ENCODE measurements at regions not wholly inside any gene's neighbourhood (a gene's known extent, or its start where the extent isn't known, plus 50 kb on each side); places are given as distances from the start of the nearest gene placed in this dataset.

DNA sequence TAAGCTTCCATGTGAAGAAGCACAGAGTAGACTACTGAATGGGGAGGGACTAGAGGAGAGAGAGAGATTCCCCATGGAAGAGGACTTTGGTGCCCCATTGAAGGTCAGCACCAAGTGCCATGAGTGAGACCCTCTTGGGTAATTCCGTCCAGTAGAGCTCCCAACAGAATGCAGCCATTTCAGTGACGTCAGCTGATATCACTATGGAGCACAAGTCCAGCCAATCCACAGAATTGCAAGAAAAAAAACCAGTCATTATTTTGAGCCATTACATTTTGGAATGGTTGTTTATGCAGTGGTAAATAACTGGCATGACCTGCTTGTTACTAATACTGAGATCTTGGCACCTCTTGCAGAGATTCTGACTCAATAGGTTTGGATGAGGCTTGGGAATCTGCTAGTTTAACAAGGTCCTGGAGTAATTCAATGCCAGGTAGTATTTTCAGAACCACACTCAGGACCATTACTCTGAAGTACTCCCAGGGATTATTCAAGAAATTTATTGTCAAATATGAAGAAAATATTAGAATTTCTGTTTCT, 52.6 kb upstream of the SP8 start:
- TF ChIP-seq, protein P1, sequence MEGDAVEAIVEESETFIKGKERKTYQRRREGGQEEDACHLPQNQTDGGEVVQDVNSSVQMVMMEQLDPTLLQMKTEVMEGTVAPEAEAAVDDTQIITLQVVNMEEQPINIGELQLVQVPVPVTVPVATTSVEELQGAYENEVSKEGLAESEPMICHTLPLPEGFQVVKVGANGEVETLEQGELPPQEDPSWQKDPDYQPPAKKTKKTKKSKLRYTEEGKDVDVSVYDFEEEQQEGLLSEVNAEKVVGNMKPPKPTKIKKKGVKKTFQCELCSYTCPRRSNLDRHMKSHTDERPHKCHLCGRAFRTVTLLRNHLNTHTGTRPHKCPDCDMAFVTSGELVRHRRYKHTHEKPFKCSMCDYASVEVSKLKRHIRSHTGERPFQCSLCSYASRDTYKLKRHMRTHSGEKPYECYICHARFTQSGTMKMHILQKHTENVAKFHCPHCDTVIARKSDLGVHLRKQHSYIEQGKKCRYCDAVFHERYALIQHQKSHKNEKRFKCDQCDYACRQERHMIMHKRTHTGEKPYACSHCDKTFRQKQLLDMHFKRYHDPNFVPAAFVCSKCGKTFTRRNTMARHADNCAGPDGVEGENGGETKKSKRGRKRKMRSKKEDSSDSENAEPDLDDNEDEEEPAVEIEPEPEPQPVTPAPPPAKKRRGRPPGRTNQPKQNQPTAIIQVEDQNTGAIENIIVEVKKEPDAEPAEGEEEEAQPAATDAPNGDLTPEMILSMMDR (IDR thresholded peaks at IDR 0.05; ENCODE audit: low read depth, low read length): no peak
- no peak overlapping the region for H3K4me3 ChIP-seq (ENCODE audit: low read depth, low read length)
- DNase-seq (ENCODE audit: low read depth, low spot score): no peak
- in situ Hi-C loops (cut with HindIII; ENCODE audit: low sequenced_read_pairs): no loop called here

DNA sequence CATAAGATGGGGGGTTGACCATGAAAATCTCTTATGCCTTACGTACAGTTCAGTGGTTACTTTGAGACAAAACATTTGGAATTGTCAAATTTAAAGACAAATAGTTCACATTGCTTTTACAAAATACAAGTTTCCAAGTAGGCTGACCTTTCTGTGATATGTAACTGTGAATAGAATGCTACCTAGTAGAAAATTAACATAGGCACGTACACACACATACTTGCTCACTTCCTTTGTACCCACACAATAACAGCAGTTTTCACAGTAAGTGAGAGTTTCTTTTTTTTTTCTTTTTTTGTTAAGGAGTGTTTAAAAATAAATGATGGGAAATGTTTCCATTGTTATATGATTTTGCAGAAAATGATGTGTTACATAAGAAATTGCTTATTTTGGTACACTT, 53.3 kb upstream of the SP8 start:
- DNase-seq (ENCODE audit: low read depth, low spot score): no peak
- in situ Hi-C loops (cut with HindIII; ENCODE audit: low sequenced_read_pairs): no loop called here
- H3K4me3 ChIP-seq (ENCODE audit: low read depth, low read length): no peak overlapping the region
- TF ChIP-seq, protein P1 (IDR thresholded peaks at IDR 0.05; ENCODE audit: low read depth, low read length): no peak

DNA sequence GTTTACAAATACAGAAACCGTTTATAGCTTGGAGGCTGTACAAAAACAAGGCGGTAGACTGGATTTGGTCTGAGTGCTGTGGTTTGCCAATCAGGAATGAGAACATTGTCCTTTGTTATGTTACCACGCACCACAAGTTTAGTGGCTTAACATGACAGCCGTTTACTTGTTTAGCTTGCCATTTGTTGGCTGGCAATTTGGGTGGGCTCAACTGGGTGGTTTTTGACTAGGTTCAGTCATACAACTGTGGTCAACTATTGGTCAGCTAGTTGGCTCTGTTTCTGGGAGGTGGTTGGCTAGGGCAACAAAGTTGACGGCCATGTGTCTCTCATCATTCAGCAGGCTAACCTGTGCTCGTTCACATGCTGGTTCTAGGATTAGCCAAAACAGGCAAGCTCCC, 60.1 kb upstream of the SP8 start:
- TF ChIP-seq, protein P1 (IDR thresholded peaks at IDR 0.05; ENCODE audit: low read depth, low read length): no peak
- no peak for DNase-seq (ENCODE audit: low read depth, low spot score)
- in situ Hi-C loops (cut with HindIII; ENCODE audit: low sequenced_read_pairs): no loop called here
- no peak overlapping the region for H3K4me3 ChIP-seq (ENCODE audit: low read depth, low read length)

DNA sequence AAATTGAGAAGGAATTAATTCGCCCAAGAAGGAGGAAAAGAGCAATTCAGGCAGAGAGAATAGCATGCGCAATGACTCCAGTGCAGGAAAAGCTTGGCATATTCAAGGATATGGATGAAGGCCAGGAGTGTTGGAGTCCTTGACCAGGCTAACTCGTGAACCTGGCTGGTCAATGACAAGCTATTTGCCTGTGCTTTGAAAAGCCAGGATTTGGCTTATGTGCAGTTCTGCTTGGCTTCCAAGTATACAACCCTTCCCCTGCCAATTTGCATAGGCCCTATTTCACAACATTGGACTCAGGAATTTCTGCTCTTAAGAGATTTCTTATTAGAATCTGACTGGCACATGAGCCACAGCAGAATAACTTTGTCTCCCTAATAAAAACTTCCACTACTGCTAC, 72.3 kb upstream of the SP8 start:
- DNase-seq (ENCODE audit: low read depth, low spot score): no peak
- H3K4me3 ChIP-seq (ENCODE audit: low read depth, low read length): no peak overlapping the region
- in situ Hi-C loops (cut with HindIII; ENCODE audit: low sequenced_read_pairs): no loop called here
- TF ChIP-seq, protein P1 (IDR thresholded peaks at IDR 0.05; ENCODE audit: low read depth, low read length): no peak

DNA sequence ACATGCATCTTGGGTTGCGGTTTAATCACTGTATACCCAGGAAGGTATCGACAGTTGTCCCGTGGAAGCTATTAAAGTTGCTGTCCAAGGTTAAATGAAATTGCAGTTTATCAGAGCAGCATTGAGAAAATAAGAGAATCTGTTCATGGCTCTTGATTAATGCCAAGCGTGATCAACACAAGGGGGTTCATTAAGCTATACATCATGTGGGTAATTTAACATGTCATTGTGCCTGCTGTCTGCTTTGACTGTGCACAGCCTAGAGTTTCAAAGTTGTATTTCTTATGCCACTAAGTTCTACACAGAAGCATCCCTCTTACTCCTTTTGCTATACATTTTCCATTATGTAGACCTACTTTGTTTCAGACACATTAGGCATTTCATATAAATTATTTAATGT, 74.8 kb upstream of the SP8 start:
- no peak overlapping the region for H3K4me3 ChIP-seq (ENCODE audit: low read depth, low read length)
- in situ Hi-C loops (cut with HindIII; ENCODE audit: low sequenced_read_pairs): no loop called here
- TF ChIP-seq, protein P1 (IDR thresholded peaks at IDR 0.05; ENCODE audit: low read depth, low read length): no peak
- DNase-seq (ENCODE audit: low read depth, low spot score): no peak

DNA sequence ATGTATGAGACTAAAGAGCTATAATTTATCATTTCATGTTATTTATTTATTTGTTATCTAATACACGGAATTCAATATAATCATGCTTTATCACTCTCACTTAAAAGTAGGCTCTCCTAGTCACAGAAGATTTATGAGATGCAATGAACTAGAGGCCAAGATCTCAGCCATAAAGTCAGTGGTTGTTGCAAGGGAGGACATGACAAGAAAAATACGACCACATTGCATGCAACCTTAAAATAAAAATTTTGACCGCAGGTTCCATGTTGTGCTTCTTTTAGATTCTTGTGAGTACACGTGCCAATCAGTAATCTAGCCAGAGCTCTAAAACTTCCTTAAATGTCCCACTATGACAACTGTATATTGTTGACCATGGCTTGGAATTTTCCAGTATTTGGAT, 75.9 kb upstream of the SP8 start:
- TF ChIP-seq, protein P1 (IDR thresholded peaks at IDR 0.05; ENCODE audit: low read depth, low read length): no peak
- H3K4me3 ChIP-seq (ENCODE audit: low read depth, low read length): no peak overlapping the region
- no peak for DNase-seq (ENCODE audit: low read depth, low spot score)
- in situ Hi-C loops (cut with HindIII; ENCODE audit: low sequenced_read_pairs): no loop called here

DNA sequence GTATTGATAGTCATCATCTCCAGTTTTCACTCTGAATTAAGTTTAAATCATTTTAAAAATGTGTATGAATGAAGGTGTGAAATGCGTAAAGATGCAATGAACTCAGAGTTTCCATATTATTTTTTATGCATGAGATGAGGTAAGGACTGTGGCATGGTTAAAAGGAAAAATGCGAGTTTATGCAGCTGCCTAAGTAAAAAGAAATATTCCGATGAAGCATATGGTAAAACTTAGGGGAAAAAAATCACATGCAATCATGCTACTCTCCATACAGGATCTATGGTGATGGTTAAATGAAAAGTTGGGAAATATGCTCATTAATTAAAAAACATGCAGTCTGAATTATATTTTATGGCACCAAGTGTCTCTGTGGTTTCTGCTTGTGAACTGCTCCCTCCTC, 77.5 kb upstream of the SP8 start:
- in situ Hi-C loops (cut with HindIII; ENCODE audit: low sequenced_read_pairs): no loop called here
- DNase-seq (ENCODE audit: low read depth, low spot score): no peak
- TF ChIP-seq, protein P1 (IDR thresholded peaks at IDR 0.05; ENCODE audit: low read depth, low read length): no peak
- H3K4me3 ChIP-seq (ENCODE audit: low read depth, low read length): no peak overlapping the region

Data from astrocyte of the spinal cord (primary cell).